T47D (cell line): ENCODE measurements at regions not wholly inside any gene's neighbourhood (a gene's known extent, or its start where the extent isn't known, plus 50 kb on each side); places are given as distances from the start of the nearest gene placed in this dataset.

Experiments used
- DNase-seq, 2 experiments: peaks; one replicate each; pipeline versions ENCODE4 v3.0.0 to v3.0.0-alpha.2; 2011 to 2012; ENCODE audit warnings: low read depth in 1 of 2, low spot score in 1 of 2
- JUND ChIP-seq: IDR thresholded peaks from 2 replicates; pipeline ENCODE4 v1.6.1; 2012; ENCODE audit warnings: low read depth
- in situ Hi-C: cut with HindIII; loops from 2 replicates; pipeline ENCODE4 v1.10.0; 2016; ENCODE audit warnings: low sequenced_read_pairs, low pct_unique_long_range_greater_than_20kb

DNA sequence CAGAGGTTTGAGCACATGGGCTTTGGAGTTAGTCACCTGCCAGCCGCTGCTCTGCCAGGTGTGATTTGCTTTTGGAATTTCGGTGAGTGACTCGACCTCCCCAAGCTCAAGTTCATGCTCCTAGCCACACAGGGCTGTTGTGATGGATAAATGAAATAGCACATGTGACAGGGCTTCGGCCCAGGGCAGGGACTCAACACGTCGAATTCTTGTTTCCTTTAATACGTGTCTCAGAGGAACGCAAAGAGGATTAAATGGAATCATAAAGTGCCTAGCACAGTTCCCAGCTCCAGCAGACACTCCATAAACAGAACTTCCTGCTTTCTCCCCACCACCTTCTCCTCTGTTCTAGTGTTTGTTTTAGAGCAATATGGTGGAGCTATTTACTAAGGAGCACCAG, 88.3 kb upstream of the CHST15 start:
- in situ Hi-C loops, result no loop called here

DNA sequence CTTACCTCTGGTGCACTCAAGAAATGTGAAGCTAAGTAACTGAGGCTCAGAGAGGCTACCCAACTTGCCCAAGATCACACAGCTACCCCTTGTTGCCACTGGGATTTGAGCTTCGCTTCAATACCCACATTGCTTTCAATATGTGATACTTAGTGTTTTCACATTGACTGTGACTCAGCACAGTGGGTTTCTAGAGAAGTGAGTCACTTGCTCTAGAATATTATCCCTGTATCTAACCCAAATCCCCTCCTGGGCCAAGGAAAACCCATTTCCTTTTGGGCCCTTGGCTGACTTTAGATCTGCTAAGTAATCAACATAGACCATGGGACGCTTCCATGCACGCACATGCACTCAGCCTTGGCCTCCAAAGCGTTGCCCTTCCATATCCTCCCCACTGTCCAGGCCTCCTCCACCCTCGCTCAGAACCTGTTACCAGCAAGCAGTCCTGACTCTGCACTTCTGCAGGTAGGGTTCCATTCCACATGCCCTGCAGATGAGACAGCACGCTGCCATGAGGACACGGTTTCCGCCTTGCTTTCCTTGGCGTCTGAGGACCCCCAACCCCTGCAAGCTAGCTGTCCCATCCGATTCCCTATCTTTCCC, 87.7 kb upstream of the CHST15 start:
- in situ Hi-C loops, result no loop called here
- DNase-seq, result no peak
- no peak for TF ChIP-seq JUND

More for the DNA sequence above, 88.3 kb upstream of the CHST15 start:
- no peak for DNase-seq
- TF ChIP-seq JUND, result no peak

DNA sequence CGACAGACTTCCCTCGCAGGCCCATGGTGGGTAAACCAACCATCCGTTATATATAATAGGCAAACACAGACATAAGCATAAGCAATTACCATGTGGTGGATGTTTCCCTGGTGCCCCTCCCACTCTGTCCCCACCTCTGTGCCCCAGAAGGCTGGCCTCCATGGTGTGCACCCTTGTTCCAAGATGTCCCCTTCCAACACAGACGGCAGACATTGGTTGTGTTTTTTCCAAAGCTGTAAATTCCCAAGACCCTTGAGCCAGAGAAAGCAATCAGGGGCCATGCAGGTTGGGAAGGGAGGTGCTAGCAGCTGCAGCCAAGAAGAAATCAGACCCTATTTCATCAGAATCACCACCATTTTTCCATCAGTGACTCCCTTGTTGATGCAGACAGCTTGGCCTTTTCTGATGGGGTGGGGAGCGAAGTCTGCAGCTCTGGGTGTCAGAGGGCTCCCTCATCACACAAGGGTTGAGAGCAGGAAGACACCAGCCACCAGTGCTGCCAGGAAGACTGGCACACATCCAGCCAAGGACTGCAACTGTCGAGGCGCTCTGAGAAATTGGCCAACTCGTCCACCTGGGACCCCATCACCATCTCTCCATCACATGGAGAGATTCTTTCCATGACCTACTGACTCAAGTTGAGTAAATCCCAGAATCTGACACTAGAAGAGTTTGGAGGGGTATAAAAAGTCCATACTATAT, 86.8 kb upstream of the CHST15 start:
- DNase-seq, result no peak
- TF ChIP-seq JUND, result no peak
- in situ Hi-C loops, result no loop called here

DNA sequence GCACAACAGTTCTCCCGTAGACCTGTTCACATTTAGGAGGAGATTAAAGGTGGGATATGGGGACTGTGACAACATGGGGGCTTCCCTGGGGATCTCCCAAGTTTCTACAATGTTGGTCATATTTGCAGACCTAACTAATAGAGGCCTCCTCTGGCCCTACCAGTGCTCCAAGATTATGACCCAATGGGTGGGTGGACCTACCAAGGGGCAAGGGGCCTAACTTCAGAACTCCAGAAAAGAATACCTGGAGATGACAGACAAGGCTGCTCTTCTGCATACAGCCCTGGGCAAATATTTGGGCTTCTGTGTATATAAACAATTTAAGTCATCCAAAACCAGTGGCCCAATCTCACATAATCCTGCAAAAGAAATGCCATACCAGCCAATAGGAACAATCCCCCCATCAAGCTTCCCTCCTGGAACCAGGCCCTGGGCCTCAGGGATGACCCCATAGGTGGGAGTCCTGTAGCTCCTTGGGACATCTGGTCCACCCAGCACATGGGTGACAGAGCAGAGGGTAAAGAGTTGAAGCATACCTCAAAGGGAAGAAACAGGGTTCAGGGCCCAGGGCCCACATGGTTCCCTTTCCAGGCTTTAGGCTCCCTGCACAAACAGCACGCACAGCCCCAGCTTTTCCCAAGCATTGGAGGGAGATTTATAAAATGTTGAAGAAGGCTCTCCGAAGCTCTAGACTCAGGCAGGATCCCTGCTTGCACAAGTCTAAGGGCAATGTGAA, 86.1 kb upstream of the CHST15 start:
- in situ Hi-C loops, result no loop called here
- TF ChIP-seq JUND, result no peak
- peak in 1 of 2 experiments; percentile 24 for DNase-seq

DNA sequence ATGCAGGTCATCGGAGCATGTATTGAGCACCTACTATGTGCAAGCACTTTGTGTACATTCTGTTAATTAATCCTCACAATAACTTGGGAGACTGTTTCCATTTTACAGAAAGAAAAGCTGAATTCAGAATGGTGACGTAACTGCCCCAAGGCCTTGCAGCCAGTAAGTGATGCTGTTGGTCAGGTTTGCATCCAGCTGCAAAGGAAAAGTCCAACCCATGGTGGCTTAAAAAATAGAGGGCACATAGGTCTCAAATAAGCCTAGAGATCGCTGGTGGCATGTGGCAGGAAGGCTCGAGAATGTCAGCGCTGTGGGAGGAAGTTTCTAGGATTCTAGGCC, 83.8 kb upstream of the CHST15 start:
- no peak for TF ChIP-seq JUND
- in situ Hi-C loops, result no loop called here
- no peak for DNase-seq

DNA sequence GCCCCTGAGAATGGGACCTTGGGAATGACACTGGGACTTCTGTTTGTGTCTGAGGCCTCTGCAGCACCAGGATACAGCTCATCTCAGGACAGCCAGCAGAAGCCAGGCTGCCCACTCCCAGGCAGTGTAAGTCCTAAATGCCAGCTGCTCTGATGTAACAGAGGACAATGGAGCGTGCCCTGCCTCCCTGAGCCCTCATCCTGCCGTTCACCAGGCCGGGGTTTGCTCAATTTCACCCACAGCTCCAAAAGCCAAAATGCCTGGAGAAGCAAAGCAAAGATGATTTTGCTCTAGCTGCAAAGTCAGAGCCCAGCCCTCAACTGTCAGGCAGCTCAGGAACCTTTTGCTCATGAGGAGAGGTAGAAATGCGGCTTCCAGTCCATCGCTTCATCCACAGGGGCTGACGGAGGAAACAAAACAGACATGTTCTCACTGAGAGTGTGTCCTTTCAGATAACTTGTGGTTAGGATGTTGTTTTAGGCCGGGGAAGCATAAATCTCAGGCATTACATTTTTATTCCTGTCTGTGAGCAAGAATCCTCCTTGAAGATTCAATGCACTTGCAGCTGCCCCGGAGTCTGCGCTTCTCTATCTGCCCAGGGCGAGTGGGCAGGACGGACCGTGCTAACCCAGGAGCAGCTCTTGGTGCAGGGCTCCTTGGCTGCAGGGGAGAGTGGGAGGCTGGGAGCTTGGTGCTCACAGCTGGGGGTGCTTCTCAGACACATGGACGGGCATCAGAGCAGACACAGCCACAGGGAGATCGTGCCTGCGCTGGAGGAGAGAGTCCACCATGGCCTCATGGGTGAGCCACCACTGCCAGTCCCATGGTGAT, 83.2 kb upstream of the CHST15 start:
- in situ Hi-C loops, result no loop called here
- no peak for TF ChIP-seq JUND
- DNase-seq, result no peak

DNA sequence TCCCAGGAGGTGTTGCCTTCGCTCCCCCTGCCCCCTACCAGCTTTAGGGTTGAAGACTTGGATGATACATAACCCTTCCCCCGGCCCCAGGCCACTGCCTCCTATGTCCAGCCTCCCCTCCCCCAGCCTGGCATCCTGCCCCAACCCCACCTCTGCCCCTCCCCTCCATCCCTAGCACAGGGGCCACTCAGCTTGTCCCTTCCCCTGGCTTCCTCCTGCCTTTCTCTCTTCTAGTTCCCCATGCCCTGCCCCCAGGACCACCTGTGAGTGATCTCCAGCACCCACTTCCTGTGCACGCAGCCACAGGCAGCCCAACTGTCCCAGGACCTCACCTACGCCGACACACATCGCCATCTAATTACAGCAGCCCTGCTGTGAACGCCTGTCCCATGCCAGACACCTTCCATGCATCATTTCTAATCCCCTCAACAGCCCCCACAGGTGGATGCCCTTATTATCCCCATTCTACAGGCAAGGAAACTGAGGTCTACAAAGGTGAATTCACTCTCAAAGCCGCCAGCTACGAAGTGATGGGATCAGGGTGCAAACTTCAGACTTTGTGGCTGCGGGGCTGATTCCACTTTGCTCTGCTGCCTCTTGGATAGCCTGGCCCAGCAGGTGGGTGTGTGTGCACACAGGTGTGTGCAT, 82.4 kb upstream of the CHST15 start:
- in situ Hi-C loops, result no loop called here
- TF ChIP-seq JUND, result no peak
- DNase-seq, result no peak

DNA sequence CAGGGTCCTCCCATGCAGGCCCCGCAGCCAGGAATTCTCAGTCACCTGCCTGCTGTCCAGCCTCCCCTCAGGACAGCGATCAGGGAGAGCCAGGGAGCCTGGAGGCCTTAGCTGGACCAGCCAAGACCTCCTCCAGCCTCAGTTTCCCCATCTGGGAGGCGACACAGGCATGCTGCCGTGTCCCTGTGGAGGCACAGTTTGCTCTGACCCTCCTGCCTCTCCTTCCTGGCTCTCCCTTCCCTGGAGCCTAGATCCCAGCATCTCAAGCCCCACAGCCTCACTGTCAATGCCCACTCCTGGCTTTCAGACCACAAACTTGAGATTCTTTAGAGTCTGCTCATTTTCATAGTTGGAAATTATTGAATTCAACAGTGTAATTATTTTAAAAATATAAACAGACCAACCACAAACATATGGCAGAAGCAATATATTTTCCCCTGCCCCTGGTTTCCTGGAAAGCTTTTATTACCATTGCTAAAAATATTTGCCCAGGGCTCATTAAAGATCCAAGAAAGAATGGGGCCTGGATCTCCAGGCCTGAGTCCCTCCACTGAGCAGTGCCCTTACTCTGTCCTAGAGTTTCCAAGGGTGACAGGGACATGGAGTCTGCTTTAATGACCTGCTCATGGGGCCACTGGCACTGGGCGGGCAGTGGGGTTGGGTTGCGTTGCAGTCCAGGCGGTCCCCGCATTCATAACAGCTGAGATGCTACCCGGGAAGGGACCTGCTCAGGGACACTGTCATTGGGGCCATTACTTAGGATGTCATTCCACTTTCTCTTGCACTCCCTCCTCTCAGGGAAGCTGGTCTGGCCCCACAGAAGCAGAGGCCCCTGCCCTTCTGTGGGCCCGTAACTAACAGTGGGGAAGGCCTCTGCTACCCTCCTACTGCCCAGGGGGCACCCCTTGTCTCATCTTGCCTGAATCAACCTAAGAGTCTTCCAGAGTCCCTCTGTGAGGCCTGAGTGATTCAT, 81.6 kb upstream of the CHST15 start:
- no peak for TF ChIP-seq JUND
- in situ Hi-C loops, result no loop called here
- DNase-seq, result no peak

DNA sequence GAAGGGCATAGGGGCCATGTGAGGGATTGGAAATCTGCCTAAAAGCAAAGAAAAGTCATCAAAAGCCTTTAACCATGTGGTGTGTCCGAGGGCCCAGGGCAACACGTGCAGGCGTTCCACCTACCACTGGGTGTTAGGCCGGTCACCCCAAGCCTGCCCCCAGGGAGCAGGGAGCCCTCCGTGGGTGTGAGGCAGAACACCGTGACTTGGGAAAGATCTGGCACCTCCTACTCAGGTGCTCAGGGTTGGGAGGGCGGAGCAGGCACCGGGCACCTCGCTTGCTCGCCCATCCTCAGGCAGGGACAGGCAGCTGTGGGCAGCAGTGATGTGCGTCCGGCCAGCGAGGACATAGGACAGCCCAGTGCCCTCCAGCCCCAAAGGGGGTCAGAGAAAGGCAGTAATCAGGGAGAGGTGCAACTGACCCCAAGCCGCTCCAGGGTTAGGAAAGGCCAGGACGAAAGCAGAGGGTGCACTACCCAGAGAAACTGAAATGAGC, 80.7 kb upstream of the CHST15 start:
- DNase-seq, result no peak
- in situ Hi-C loops, result no loop called here

DNA sequence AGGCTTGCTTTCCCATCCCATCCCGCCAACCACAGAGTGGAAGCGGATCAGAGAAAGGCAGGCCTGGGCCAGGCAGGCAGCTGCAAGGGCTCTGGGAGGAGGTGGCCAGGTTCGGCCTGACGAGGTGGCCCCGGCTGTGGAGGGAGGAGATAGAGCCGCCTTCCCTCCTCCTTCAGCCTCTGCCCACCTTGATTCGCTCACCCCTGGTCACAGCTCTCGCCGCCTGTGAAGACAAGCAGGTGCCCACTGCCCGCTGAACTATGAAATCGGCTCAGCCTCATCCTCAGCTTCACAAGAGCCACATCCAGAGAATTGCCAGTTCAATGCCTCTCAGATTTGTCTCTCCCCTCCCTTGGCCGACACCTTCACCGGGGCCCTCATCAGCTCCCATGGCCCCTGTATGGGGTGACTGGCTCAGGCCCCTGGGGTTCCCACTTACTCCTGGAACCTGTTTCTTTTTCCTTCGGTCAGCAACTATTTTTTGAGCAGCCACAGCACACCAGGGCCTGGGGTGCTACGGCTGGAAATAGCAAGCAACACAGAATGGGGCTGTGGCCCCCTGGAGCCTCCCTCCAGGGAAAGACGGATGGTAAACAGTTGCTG, 80.0 kb upstream of the CHST15 start:
- in situ Hi-C loops, result no loop called here
- no peak for TF ChIP-seq JUND
- DNase-seq, result no peak

More for the DNA sequence above, 80.7 kb upstream of the CHST15 start:
- TF ChIP-seq JUND, result no peak
